GM18951 (cell line): ENCODE measurements at regions not wholly inside any gene's neighbourhood (a gene's known extent, or its start where the extent isn't known, plus 50 kb on each side); places are given as distances from the start of the nearest gene placed in this dataset.

Experiments used
- POLR2A ChIP-seq: IDR thresholded peaks from 4 replicates; pipeline ENCODE4 v1.6.1; 2011; ENCODE audit warnings: mild to moderate bottlenecking; ENCODE audit not compliant: insufficient read length, insufficient read depth; ENCODE audit errors: extremely low read depth
- in situ Hi-C: fragments of 300-500 bp; cut with MboI; formaldehyde crosslinking; loops from one replicate; pipeline ENCODE4 v1.12.0; 2022; ENCODE audit warnings: low sequenced_read_pairs, mixed read lengths, inconsistent platforms; ENCODE audit not compliant: unreplicated experiment

GRCh38 chr2:188227713-188228112, 64.0 kb upstream of the GULP1 start:
- no peak for TF ChIP-seq POLR2A
- in situ Hi-C loops = no loop called here

GRCh38 chr2:188235364-188235763, 56.3 kb upstream of the GULP1 start:
- in situ Hi-C loops = no loop called here
- no peak for TF ChIP-seq POLR2A

- TF ChIP-seq POLR2A = no peak
- in situ Hi-C loops = no loop called here
Observed at GRCh38 chr2:188238386-188238785, 53.3 kb upstream of the GULP1 start.
